Upper lobe of left lung (tissue), 4 donors: ENCODE measurements at regions not wholly inside any gene's neighbourhood (a gene's known extent, or its start where the extent isn't known, plus 50 kb on each side); places are given as distances from the start of the nearest gene placed in this dataset.
"Not testable (repeated sequence)": the region's sequence is repeated elsewhere in the genome, so short reads cannot be mapped to it uniquely, and the experiment has no call there.

Experiments used
- CTCF ChIP-seq, 6 experiments: fragments of 450-650 bp in 4 of 6; fragments of 200-600 bp in 2 of 6; sonication (generic) in 2 of 6; IDR thresholded peaks; one replicate each; pipeline ENCODE4 v1.5.1; 2016 to 2019; ENCODE audit warnings: antibody characterized with exemption in 6 of 6
- EP300 ChIP-seq, 4 donors: sonication (generic); formaldehyde crosslinking; IDR thresholded peaks; one replicate each; pipeline ENCODE4 v1.5.1; 2017; ENCODE audit warnings: antibody characterized with exemption in 4 of 4, control low read depth in 2 of 4
- POLR2A ChIP-seq, 4 donors: fragments of 450-650 bp; IDR thresholded peaks; one replicate each; pipeline ENCODE4 v1.5.1; 2016 to 2017; ENCODE audit warnings: antibody characterized with exemption in 4 of 4, mild to moderate bottlenecking in 2 of 4

GRCh38 chr21:5057077-5057476 is 5464.3 kb upstream of the TPTE start:
- TF ChIP-seq EP300, CTCF, POLR2A (IDR thresholded peaks at IDR 0.05): not testable (repeated sequence)
